Lower leg skin (tissue), 2 donors: ENCODE measurements at regions not wholly inside any gene's neighbourhood (a gene's known extent, or its start where the extent isn't known, plus 50 kb on each side); places are given as distances from the start of the nearest gene placed in this dataset.

Experiments
- microRNA-seq, 2 donors: library from miRNA; unstranded; fragments of <30 nt; microRNA quantifications; one replicate each; pipeline ENCODE4, GENCODE V29; 2016; ENCODE audit warnings: borderline replicate concordance in 2 of 2, borderline number of aligned reads in 1 of 2

Small RNA genes lying in the stretch of these regions (microRNA-seq; reads per million reads assigned to microRNA genes)
- 0 to 2.7 reads per million in 2 donors for gene MIR550A3
